IMR-90 (cell line): ENCODE measurements at regions not wholly inside any gene's neighbourhood (a gene's known extent, or its start where the extent isn't known, plus 50 kb on each side); places are given as distances from the start of the nearest gene placed in this dataset.

ENCODE experiments used
- ATAC-seq: fragments of 200-7000 bp; cut with Tn5 transposase; 2 replicates; pipeline ENCODE4 v1.9.1; 2020; ENCODE audit warnings: low read depth, mild to moderate bottlenecking, moderate library complexity
- BruUV-seq: library from RNA; stranded (reverse); fragments of 400-500 nt; replicated peaks from 2 replicates; lab custom pipeline; 2021; lab: Mats Ljungman, UMichigan
- CTCF ChIA-PET: fragments of 300-600 bp; formaldehyde crosslinking; extraction: SDS; loops from one replicate; lab custom pipeline; 2021; ENCODE audit warnings: antibody characterized with exemption; lab: Yijun Ruan, JAX
- POLR2A ChIA-PET: fragments of 300-600 bp; sonication (Branson Sonifier 250); formaldehyde crosslinking; loops from one replicate; lab custom pipeline; 2022; ENCODE audit warnings: antibody characterized with exemption; ENCODE audit not compliant: unreplicated experiment; lab: Charles Lee
- DNase-seq: peaks from one replicate; pipeline ENCODE4 v3.0.0; 2013
- H2AFZ ChIP-seq: replicated peaks from 2 replicates; pipeline ENCODE3; 2013; ENCODE audit warnings: low read length, mild to moderate bottlenecking; ENCODE audit not compliant: poor library complexity
- H2AK5ac ChIP-seq: 2 replicates; pipeline ENCODE4 v1.6.1; 2013; ENCODE audit warnings: low read depth, low read length, inconsistent platforms
- H2AK9ac ChIP-seq: replicated peaks from 2 replicates; pipeline ENCODE3; 2013; ENCODE audit warnings: mild to moderate bottlenecking, low read depth, low read length, moderate library complexity; ENCODE audit not compliant: poor library complexity
- H2BK120ac ChIP-seq: 2 replicates; pipeline ENCODE4 v1.6.1; 2013; ENCODE audit warnings: low read depth, low read length, inconsistent platforms
- H2BK15ac ChIP-seq: 3 replicates; pipeline ENCODE4 v1.6.1; 2013; ENCODE audit warnings: low read depth, low read length, inconsistent platforms
- H2BK20ac ChIP-seq: 2 replicates; pipeline ENCODE4 v1.6.1; 2013; ENCODE audit warnings: low read depth, mild to moderate bottlenecking, inconsistent platforms, low read length, moderate library complexity
- H2BK5ac ChIP-seq: 2 replicates; pipeline ENCODE4 v1.6.1; 2013; ENCODE audit warnings: mild to moderate bottlenecking, low read depth, low read length, inconsistent platforms; ENCODE audit not compliant: poor library complexity, severe bottlenecking
- H3K14ac ChIP-seq: replicated peaks from 2 replicates; pipeline ENCODE4 v1.6.1; 2013; ENCODE audit warnings: low read depth, low read length, inconsistent platforms
- H3K18ac ChIP-seq: 2 replicates; pipeline ENCODE4 v1.6.1; 2013; ENCODE audit warnings: low read depth, low read length, control low read depth
- H3K23ac ChIP-seq: 2 replicates; pipeline ENCODE4 v1.6.1; 2013; ENCODE audit warnings: low read depth, low read length, inconsistent platforms
- H3K27ac ChIP-seq: 2 replicates; pipeline ENCODE4 v1.5.1; 2013; ENCODE audit warnings: mild to moderate bottlenecking, control low read depth, low read length; ENCODE audit not compliant: insufficient read depth
- H3K27me3 ChIP-seq: 2 replicates; pipeline ENCODE4 v1.6.1; 2013; ENCODE audit warnings: low read length; ENCODE audit not compliant: control insufficient read depth, insufficient read depth
- H3K36me3 ChIP-seq: 2 replicates; pipeline ENCODE4 v1.6.1; 2013; ENCODE audit warnings: low read length, mixed read lengths; ENCODE audit not compliant: control insufficient read depth, insufficient read depth
- H3K4ac ChIP-seq: 2 replicates; pipeline ENCODE4 v1.6.1; 2013; ENCODE audit warnings: low read depth, low read length, inconsistent platforms
- H3K4me1 ChIP-seq: 2 replicates; pipeline ENCODE4 v1.6.1; 2013; ENCODE audit warnings: low read length, mixed read lengths; ENCODE audit not compliant: control insufficient read depth, insufficient read depth
- H3K4me2 ChIP-seq: 2 replicates; pipeline ENCODE4 v1.6.1; 2013; ENCODE audit warnings: low read depth, mild to moderate bottlenecking, control low read depth, low read length, moderate library complexity
- H3K4me3 ChIP-seq: 2 replicates; pipeline ENCODE4 v1.5.1; 2013; ENCODE audit warnings: low read depth, mild to moderate bottlenecking, control low read depth, low read length, moderate library complexity; ENCODE audit not compliant: insufficient read depth
- H3K56ac ChIP-seq: 2 replicates; pipeline ENCODE4 v1.6.1; 2013; ENCODE audit warnings: low read length, inconsistent platforms; ENCODE audit not compliant: insufficient read depth; ENCODE audit errors: extremely low read depth
- H3K79me1 ChIP-seq, 2 experiments: 2 replicates each; pipeline ENCODE4 v1.6.1; 2013; ENCODE audit warnings: low read length in 2 of 2, inconsistent platforms in 1 of 2, low read depth in 1 of 2
- H3K9ac ChIP-seq: 2 replicates; pipeline ENCODE4 v1.6.1; 2013; ENCODE audit warnings: low read depth, low read length, control low read depth
- H3K9me1 ChIP-seq: 2 replicates; pipeline ENCODE4 v1.6.1; 2013; ENCODE audit warnings: low read length, inconsistent platforms; ENCODE audit not compliant: insufficient read depth
- H3K9me3 ChIP-seq: 2 replicates; pipeline ENCODE4 v1.6.1; 2013; ENCODE audit warnings: low read length; ENCODE audit not compliant: control insufficient read depth, insufficient read depth
- H4K20me1 ChIP-seq: 2 replicates; pipeline ENCODE4 v1.6.1; 2013; ENCODE audit warnings: low read length, inconsistent platforms; ENCODE audit not compliant: insufficient read depth
- H4K5ac ChIP-seq: 2 replicates; pipeline ENCODE4 v1.6.1; 2013; ENCODE audit warnings: mild to moderate bottlenecking, low read depth, low read length, control low read depth
- H4K8ac ChIP-seq, 2 experiments: 2 replicates each; pipeline ENCODE4 v1.6.1; 2013; ENCODE audit warnings: low read depth in 2 of 2, low read length in 2 of 2, control low read depth in 1 of 2, inconsistent platforms in 1 of 2
- H4K91ac ChIP-seq: 2 replicates; pipeline ENCODE4 v1.6.1; 2013; ENCODE audit warnings: low read depth, low read length, inconsistent platforms; ENCODE audit not compliant: insufficient read depth
- BHLHE40 ChIP-seq: fragments of 150-350 bp; IDR thresholded peaks from 2 replicates; pipeline ENCODE4 v1.6.1; 2016; ENCODE audit warnings: mild to moderate bottlenecking, low read depth, low read length
- CEBPB ChIP-seq: IDR thresholded peaks from 2 replicates; pipeline ENCODE4 v1.6.1; 2012; ENCODE audit warnings: low read depth, low read length, improper control_type of control experiment
- CHD1 ChIP-seq: IDR thresholded peaks from 2 replicates; pipeline ENCODE4 v1.6.1; 2012; ENCODE audit warnings: low read depth, low read length, improper control_type of control experiment
- FOS ChIP-seq: fragments of 150-350 bp; IDR thresholded peaks from 2 replicates; pipeline ENCODE4 v1.6.1; 2016; ENCODE audit warnings: low read depth, low read length
- MAFK ChIP-seq: IDR thresholded peaks from 2 replicates; pipeline ENCODE4 v1.6.1; 2012; ENCODE audit warnings: low read depth, low read length, improper control_type of control experiment
- MAZ ChIP-seq: IDR thresholded peaks from 2 replicates; pipeline ENCODE4 v1.6.1; 2012; ENCODE audit warnings: low read depth, mild to moderate bottlenecking, low read length, improper control_type of control experiment, moderate library complexity, borderline replicate concordance
- MXI1 ChIP-seq: IDR thresholded peaks from 2 replicates; pipeline ENCODE4 v1.6.1; 2012; ENCODE audit warnings: low read depth, mild to moderate bottlenecking, low read length, moderate library complexity, borderline replicate concordance
- NFE2L2 ChIP-seq: fragments of 150-350 bp; IDR thresholded peaks from 2 replicates; pipeline ENCODE4 v1.6.1; 2016; ENCODE audit warnings: low read depth, mild to moderate bottlenecking, low read length
- POLR2A ChIP-seq: IDR thresholded peaks from 2 replicates; pipeline ENCODE4 v1.6.1; 2012; ENCODE audit warnings: mild to moderate bottlenecking, low read depth, low read length
- RAD21 ChIP-seq: IDR thresholded peaks from 2 replicates; pipeline ENCODE4 v1.6.1; 2012; ENCODE audit warnings: low read length, improper control_type of control experiment
- RCOR1 ChIP-seq: IDR thresholded peaks from 2 replicates; pipeline ENCODE4 v1.6.1; 2012; ENCODE audit warnings: mild to moderate bottlenecking, low read length, improper control_type of control experiment; ENCODE audit not compliant: insufficient replicate concordance
- RFX5 ChIP-seq: IDR thresholded peaks from 2 replicates; pipeline ENCODE4 v1.8.0; 2012; ENCODE audit warnings: low read depth, mild to moderate bottlenecking, low read length, moderate library complexity
- SMC3 ChIP-seq: fragments of 150-350 bp; IDR thresholded peaks from 2 replicates; pipeline ENCODE4 v1.6.1; 2016; ENCODE audit warnings: low read depth, mild to moderate bottlenecking, antibody characterized with exemption, low read length, moderate library complexity
- WGBS, 2 experiments: methylation state at CpG; one replicate each; pipeline versions ENCODE4 v1.1.5 to v1.1.7; 2013; ENCODE audit warnings: missing lambda C conversion rate in 2 of 2; ENCODE audit not compliant: insufficient read length in 1 of 2; ENCODE audit errors: extremely low coverage in 2 of 2; 5-methylcytosine and 5-hydroxymethylcytosine counted together
- dilution Hi-C: fragments of 300-500 bp; cut with HindIII; formaldehyde crosslinking; loops from one replicate; pipeline ENCODE4 v1.14.3; 2018; ENCODE audit warnings: low sequenced_read_pairs; ENCODE audit not compliant: unreplicated experiment
- in situ Hi-C: fragments of 300-500 bp; cut with MboI; formaldehyde crosslinking; loops from 3 replicates; pipeline ENCODE4 v1.14.3; 2019; ENCODE audit warnings: low sequenced_read_pairs, inconsistent platforms, mixed read lengths
- intact Hi-C: fragments of 100-400 bp; cut with micrococcal nuclease; formaldehyde crosslinking; loops from 2 replicates; pipeline ENCODE4 v1.10.0; 2022
- TF ChIP-seq, protein P1 (sequence below): fragments of 150-350 bp; IDR thresholded peaks from 2 replicates; pipeline ENCODE4 v1.6.1; 2017; ENCODE audit warnings: mild to moderate bottlenecking, antibody characterized with exemption, low read length, low read depth
- TF ChIP-seq, protein P2 (sequence below): fragments of 150-350 bp; IDR thresholded peaks from 2 replicates; pipeline ENCODE4 v1.6.1; 2016; ENCODE audit warnings: low read depth, mild to moderate bottlenecking, low read length, moderate library complexity, borderline replicate concordance
- TF ChIP-seq, protein P3 (sequence below): conservative IDR thresholded peaks from 2 replicates; pipeline ENCODE4 v1.5.1; 2012; ENCODE audit warnings: mild to moderate bottlenecking, low read depth, low read length, improper control_type of control experiment

DNA sequence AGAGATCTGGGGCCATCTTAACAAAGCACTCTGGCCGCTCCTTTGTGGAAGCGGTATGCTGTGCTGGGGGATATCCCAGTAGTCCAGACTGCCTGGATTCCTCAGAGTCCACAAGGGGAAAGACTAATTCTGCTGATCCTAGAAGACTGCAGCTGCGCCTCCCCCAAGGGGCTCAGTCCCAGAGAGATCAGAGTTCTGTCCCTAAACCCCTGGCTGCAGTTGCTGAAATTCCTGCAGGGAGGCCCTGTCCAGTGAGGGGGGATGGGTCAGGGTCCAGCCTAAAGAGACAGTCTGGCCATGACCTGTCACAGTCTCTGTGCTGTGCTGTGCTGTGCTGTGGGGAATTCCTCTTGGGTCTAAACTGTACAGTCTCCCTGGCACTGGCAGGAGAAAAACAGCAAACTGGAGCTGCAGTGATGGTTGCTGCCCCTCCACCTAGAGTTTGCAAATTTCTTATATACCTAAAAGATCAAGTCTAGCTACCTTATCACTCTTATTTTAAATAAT, 575.1 kb upstream of the UBE2E2 start:
- POLR2A ChIA-PET, result no interaction called here
- H2BK15ac ChIP-seq, result no peak overlapping the region
- WGBS, 2 experiments, result 80% methylated on average over 2 of the region's 3 CpGs; no CpG with 5 or more reads in 1 of the 2 experiments

More for the DNA sequence above, 575.1 kb upstream of the UBE2E2 start:
- dilution Hi-C loops (no loop called here), intact Hi-C loops (no loop called here), in situ Hi-C loops (no loop called here)
- H3K56ac ChIP-seq, result no peak overlapping the region
- no peaks in the 10 kb centered on the region for H3K79me1 ChIP-seq
- H3K4ac ChIP-seq, result no peak overlapping the region
- H2BK20ac ChIP-seq, result no peak overlapping the region
- no peaks in the 10 kb centered on the region for H4K20me1 ChIP-seq
- no peak for DNase-seq
- no peak overlapping the region for H3K23ac ChIP-seq
- H3K14ac ChIP-seq, result no peak overlapping the region
- no peak overlapping the region for H2AK9ac ChIP-seq
- no peak overlapping the region for H2AK5ac ChIP-seq
- H2BK5ac ChIP-seq, result no peak overlapping the region
- H3K27me3 ChIP-seq, result no peaks in the 10 kb centered on the region
- no peak overlapping the region for H3K27ac ChIP-seq
- H3K9me1 ChIP-seq, result no peaks in the 10 kb centered on the region
- no peaks in the 10 kb centered on the region for H3K4me1 ChIP-seq
- TF ChIP-seq CHD1 (no peak), RFX5 (no peak), MAFK (no peak), SMC3 (no peak), MAZ (no peak), BHLHE40 (no peak), NFE2L2 (no peak), CEBPB (no peak), MXI1 (no peak), POLR2A (no peak), FOS (no peak), RAD21 (no peak), RCOR1 (no peak)
- TF ChIP-seq, protein P1, sequence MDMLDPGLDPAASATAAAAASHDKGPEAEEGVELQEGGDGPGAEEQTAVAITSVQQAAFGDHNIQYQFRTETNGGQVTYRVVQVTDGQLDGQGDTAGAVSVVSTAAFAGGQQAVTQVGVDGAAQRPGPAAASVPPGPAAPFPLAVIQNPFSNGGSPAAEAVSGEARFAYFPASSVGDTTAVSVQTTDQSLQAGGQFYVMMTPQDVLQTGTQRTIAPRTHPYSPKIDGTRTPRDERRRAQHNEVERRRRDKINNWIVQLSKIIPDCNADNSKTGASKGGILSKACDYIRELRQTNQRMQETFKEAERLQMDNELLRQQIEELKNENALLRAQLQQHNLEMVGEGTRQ, result no peak
- TF ChIP-seq, protein P2, sequence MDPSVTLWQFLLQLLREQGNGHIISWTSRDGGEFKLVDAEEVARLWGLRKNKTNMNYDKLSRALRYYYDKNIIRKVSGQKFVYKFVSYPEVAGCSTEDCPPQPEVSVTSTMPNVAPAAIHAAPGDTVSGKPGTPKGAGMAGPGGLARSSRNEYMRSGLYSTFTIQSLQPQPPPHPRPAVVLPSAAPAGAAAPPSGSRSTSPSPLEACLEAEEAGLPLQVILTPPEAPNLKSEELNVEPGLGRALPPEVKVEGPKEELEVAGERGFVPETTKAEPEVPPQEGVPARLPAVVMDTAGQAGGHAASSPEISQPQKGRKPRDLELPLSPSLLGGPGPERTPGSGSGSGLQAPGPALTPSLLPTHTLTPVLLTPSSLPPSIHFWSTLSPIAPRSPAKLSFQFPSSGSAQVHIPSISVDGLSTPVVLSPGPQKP, result no peak
- TF ChIP-seq, protein P3, sequence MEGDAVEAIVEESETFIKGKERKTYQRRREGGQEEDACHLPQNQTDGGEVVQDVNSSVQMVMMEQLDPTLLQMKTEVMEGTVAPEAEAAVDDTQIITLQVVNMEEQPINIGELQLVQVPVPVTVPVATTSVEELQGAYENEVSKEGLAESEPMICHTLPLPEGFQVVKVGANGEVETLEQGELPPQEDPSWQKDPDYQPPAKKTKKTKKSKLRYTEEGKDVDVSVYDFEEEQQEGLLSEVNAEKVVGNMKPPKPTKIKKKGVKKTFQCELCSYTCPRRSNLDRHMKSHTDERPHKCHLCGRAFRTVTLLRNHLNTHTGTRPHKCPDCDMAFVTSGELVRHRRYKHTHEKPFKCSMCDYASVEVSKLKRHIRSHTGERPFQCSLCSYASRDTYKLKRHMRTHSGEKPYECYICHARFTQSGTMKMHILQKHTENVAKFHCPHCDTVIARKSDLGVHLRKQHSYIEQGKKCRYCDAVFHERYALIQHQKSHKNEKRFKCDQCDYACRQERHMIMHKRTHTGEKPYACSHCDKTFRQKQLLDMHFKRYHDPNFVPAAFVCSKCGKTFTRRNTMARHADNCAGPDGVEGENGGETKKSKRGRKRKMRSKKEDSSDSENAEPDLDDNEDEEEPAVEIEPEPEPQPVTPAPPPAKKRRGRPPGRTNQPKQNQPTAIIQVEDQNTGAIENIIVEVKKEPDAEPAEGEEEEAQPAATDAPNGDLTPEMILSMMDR, result no peak
- H4K8ac ChIP-seq, result no peak overlapping the region
- H3K18ac ChIP-seq, result no peak overlapping the region
- H3K4me2 ChIP-seq, result no peak overlapping the region
- H4K5ac ChIP-seq, result no peak overlapping the region
- H4K91ac ChIP-seq, result no peak overlapping the region
- peaks cover 3% of the 10 kb centered on the region; the same call in 1 of the 2 replicates for H3K9me3 ChIP-seq
- no peak overlapping the region for H3K4me3 ChIP-seq
- no TSS peak for BruUV-seq
- ATAC-seq, result no peak
- H2AFZ ChIP-seq, result no peak overlapping the region
- no peaks in the 10 kb centered on the region for H3K36me3 ChIP-seq
- H2BK120ac ChIP-seq, result no peak overlapping the region
- CTCF ChIA-PET, result no interaction called here
- no peak overlapping the region for H3K9ac ChIP-seq
